ENCODE measurements at regions not wholly inside any gene's neighbourhood (a gene's known extent, or its start where the extent isn't known, plus 50 kb on each side); places are given as distances from the start of the nearest gene placed in this dataset.

- in situ Hi-C loops (cut with MboI; ENCODE audit: low sequenced_read_pairs) = no loop called here
Measured at GRCh38 chr9:95822583-95823431, 52.7 kb upstream of the ERCC6L2 start.

- in situ Hi-C loops (cut with MboI; ENCODE audit: low sequenced_read_pairs) = no loop called here
Measured at GRCh38 chr9:95822015-95822414, 53.5 kb upstream of the ERCC6L2 start.

- in situ Hi-C loops (cut with MboI; ENCODE audit: low sequenced_read_pairs) = no loop called here
Measured at GRCh38 chr9:95820074-95820473, 55.4 kb upstream of the ERCC6L2 start.

- in situ Hi-C loops (cut with MboI; ENCODE audit: low sequenced_read_pairs) = no loop called here
Measured at GRCh38 chr9:95819636-95820035, 55.9 kb upstream of the ERCC6L2 start.

GRCh38 chr9:95817205-95817604 is 58.3 kb upstream of the ERCC6L2 start:
- in situ Hi-C loops (cut with MboI; ENCODE audit: low sequenced_read_pairs) = no loop called here

GRCh38 chr9:95816716-95817115 is 58.8 kb upstream of the ERCC6L2 start:
- in situ Hi-C loops (cut with MboI; ENCODE audit: low sequenced_read_pairs) = no loop called here

- in situ Hi-C loops (cut with MboI; ENCODE audit: low sequenced_read_pairs) = no loop called here
Measured at GRCh38 chr9:95815961-95816360, 59.5 kb upstream of the ERCC6L2 start.

GRCh38 chr9:95815133-95815532 is 60.4 kb upstream of the ERCC6L2 start:
- in situ Hi-C loops (cut with MboI; ENCODE audit: low sequenced_read_pairs) = no loop called here

GRCh38 chr9:95813923-95814322 is 61.6 kb upstream of the ERCC6L2 start:
- in situ Hi-C loops (cut with MboI; ENCODE audit: low sequenced_read_pairs) = no loop called here

- in situ Hi-C loops (cut with MboI; ENCODE audit: low sequenced_read_pairs) = no loop called here
Measured at GRCh38 chr9:95810814-95811213, 64.7 kb upstream of the ERCC6L2 start.

GRCh38 chr9:95810133-95810532 is 65.4 kb upstream of the ERCC6L2 start:
- in situ Hi-C loops (cut with MboI; ENCODE audit: low sequenced_read_pairs) = no loop called here

- in situ Hi-C loops (cut with MboI; ENCODE audit: low sequenced_read_pairs) = no loop called here
Measured at GRCh38 chr9:95809686-95810085, 65.8 kb upstream of the ERCC6L2 start.

- in situ Hi-C loops (cut with MboI; ENCODE audit: low sequenced_read_pairs) = no loop called here
Measured at GRCh38 chr9:95808011-95808410, 67.5 kb upstream of the ERCC6L2 start.

- in situ Hi-C loops (cut with MboI; ENCODE audit: low sequenced_read_pairs) = no loop called here
Measured at GRCh38 chr9:95807326-95807947, 68.1 kb upstream of the ERCC6L2 start.

GRCh38 chr9:95803197-95803596 is 72.3 kb upstream of the ERCC6L2 start:
- in situ Hi-C loops (cut with MboI; ENCODE audit: low sequenced_read_pairs) = no loop called here

GRCh38 chr9:95801797-95802196 is 73.7 kb upstream of the ERCC6L2 start:
- in situ Hi-C loops (cut with MboI; ENCODE audit: low sequenced_read_pairs) = no loop called here

GRCh38 chr9:95796029-95796428 is 79.5 kb upstream of the ERCC6L2 start:
- in situ Hi-C loops (cut with MboI; ENCODE audit: low sequenced_read_pairs) = no loop called here

- in situ Hi-C loops (cut with MboI; ENCODE audit: low sequenced_read_pairs) = no loop called here
Measured at GRCh38 chr9:95793924-95794828, 81.3 kb upstream of the ERCC6L2 start.

- in situ Hi-C loops (cut with MboI; ENCODE audit: low sequenced_read_pairs) = no loop called here
Measured at GRCh38 chr9:95791695-95792094, 83.8 kb upstream of the ERCC6L2 start.

GRCh38 chr9:95791286-95791685 is 84.2 kb upstream of the ERCC6L2 start:
- in situ Hi-C loops (cut with MboI; ENCODE audit: low sequenced_read_pairs) = no loop called here

GRCh38 chr9:95788521-95788991 is 86.9 kb upstream of the ERCC6L2 start:
- in situ Hi-C loops (cut with MboI; ENCODE audit: low sequenced_read_pairs) = no loop called here
